SIG-M5 treated with dmso at 0.1 percent for 504 hours (cell line): ENCODE measurements at regions not wholly inside any gene's neighbourhood (a gene's known extent, or its start where the extent isn't known, plus 50 kb on each side); places are given as distances from the start of the nearest gene placed in this dataset.
"Not testable (repeated sequence)": the region's sequence is repeated elsewhere in the genome, so short reads cannot be mapped to it uniquely, and the experiment has no call there.

Experiments
- DNase-seq: peaks from one replicate; lab custom pipeline; 2025; ENCODE audit not compliant: unreplicated experiment; lab: John Stamatoyannopoulos, UW

DNA sequence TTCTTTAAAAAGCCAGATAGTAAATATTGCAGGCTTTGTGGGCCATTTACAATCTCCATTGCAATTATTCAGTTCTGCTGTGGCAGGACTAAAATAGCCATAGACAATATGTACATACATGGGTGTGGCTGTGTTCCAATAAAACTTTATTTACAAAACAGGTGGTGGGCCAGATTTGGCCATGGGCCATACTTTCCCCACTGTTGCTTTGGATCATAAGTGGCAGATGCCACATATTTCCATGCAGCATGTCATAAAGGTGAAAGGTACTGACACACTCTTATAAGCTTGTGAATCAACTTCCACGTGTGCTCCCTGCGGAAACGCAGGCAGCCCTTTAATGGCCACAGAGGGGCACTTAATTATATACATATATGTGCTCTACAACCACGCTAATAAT is 244.4 kb upstream of the FOXN3 start:
- no peak for DNase-seq

DNA sequence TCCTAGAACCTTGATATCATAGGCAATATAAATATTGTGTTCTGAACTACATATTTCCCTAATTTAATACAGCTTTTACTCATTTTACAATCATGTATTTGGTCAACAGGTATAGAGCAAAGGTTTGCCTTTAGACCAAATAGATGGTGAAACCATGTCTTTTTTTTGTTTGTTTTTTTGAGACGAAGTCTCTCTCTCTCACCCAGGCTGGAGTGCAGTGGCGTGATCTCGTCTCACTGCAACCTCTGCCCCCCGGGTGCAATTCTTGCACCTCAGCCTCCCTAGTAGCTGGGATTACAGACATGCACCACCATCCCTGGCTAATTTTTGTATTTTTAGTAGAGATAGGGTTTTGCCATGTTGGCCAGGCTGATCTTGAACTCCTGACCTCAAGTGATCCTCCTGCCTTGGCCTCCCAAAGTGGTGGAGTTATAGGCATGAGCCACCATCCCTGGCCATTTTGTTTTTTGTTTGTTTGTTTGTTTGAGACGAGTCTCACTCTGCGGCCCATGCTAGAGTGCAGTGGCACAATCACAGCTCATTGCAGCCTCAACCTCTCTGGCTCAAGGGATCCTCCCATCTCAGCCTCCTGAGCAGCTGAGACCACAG is 243.7 kb upstream of the FOXN3 start:
- not testable (repeated sequence) for DNase-seq

DNA sequence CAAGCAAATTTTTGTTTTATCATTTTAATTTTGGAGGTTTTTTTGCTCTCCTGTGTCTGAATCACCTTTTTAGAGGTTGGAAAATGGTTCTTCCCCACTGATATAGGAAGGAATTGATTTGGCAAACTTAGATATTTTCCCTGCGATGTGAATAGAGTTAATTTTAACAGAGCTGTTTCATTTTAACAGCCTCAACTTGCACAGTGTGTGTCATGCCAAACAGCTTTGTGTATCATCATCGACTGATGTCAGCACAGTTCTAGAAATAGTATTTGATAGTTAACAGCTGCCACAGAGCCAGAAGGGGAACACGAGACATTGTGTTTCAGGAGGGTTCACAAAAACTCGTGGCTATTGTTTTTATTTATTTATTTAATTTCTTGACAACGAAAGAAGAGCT is 243.1 kb upstream of the FOXN3 start:
- DNase-seq = no peak

DNA sequence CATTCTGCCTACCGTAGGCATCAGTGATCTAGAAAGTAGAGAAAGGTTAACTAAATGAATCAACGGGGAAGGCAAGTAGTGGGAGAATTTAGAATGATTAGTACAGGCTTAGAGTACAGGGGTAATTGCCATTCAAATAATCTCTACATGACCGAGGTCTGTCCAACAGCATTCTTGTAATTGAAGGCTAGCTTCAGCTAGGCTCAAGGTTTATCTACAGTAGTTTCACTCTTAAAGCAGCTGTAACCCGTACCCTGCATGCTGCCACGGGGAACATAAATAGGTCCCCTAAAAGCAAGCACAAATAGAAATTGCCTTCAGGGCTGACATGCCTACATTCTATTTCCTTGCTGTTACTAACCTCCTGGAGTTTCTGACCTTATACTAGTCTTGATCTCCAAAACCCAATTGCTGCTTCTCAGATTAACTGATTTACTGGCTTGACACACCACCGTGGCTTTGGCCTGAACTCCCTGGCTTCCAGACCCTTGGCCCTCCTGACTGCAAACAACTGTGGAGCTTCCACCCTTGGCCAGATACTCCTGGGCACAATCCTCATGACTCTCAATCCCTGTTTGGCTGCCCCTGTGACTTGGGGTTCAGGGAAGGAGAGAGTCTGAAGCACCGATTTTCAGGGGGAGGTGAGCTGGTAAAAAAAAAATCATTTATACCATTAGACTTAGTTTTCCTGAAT is 242.1 kb upstream of the FOXN3 start:
- DNase-seq = no peak

DNA sequence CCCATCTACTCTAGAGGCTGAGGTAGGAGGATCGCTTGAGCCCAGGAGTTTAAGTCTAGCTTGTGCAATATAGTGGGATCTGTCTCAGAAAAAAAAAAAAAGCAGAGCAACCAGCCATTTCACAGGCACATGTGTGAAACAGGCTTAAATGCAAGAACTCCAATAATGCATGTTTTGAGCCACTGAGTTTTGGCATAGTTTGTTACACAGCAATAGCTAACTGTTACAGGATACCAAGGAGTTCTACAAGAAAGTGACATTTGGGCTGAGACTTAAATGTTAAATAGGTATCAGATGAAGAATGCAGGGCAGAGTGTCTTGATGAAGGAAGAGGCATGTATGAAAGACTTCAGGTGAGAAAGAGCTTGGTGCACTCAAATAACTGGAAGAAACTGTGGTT is 240.0 kb upstream of the FOXN3 start:
- no peak for DNase-seq

DNA sequence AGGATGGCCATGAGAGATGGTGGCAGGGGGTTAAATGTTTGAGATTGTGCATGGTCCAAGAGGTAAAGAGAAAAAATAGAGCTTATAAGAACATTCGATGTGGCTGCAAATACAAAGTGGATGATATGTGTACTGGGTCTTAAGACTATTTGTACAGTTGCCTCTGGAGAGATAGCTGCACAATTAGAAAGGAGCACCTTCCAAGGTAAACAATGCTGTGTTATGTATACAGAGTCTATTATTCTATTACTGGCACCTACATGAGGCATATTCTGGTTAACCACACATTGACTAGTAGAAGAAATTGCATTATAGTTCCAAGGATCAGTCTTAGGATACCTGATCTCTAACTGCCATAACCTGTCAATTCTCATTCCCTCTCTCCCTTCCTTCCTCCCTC is 238.0 kb upstream of the FOXN3 start:
- DNase-seq = no peak

DNA sequence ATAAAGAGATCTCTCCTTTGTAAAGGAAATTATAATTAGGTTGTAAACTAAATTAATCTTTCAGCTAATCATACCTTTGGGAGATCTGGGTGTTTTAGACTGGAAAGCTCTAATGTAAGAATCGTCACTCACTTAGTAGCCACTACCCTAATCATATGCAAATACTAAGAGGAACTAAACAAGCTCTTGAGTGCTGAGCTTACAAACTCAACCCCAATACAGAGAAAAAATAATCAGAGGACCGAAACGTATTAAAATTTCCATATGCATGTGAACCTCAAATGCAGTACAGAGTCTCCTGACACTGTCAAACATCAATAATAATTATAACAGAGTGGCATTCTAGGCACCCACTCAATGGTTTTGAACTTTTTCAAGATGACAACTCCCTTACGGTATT is 235.3 kb upstream of the FOXN3 start:
- DNase-seq = no peak

DNA sequence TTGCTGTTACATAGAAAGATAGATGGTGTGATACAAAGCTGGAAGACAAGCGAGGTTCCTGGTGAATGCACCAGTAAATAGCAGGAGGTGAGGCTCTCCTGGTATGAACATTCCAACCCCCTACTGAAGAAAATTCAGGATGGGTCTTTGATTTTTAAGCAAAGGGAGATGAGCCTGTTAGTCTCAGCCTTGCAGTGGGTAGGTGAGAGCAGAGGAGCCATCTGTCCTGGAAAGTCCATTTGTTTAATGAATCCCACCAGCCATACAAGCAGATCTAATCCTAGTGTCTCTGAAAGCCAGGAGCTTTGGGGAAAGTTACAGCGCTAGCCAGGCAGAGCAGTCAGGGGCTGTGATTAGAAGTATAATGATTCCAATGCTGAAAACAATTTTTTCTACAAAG is 234.8 kb upstream of the FOXN3 start:
- DNase-seq = no peak

DNA sequence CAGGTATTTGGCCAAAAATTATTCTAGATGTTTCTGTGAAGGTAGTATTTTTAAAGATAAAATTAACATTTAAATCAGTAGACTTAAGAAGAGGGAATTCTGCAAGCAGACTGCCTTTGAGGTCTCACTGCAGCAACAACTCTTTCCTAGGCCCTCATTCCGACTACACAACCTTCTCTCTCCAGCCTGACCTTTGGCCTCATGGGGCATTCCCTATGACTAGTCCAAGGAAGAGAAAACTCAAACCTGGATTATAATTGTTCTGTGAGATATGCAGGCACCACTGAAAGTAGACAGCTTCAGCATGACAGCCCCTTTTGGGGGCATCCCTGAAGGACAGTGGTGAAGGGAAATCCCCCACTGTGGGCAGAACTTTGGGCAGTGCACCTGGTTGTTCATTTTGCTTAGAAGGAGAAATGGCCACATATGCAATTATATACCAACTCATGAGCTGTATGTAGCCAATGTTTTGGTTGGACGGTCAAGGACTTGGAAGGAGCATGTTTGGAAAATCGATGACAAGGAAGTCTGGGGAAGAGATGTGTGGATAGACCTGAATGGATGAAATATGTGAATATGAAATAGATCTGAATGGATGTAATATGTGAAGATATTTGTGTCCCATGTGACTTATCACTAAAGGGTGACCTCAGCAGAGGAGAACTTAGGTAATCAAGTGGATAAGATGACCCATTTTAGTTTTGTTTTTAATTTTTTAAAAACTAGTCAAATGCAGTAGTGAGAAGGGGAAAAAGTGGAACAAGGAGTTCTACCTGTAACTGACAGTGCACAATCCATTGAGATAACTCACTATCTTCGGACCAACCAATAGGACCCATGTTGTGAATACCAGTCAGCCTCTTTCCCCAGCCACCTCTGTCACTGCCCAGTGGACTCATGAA is 233.3 kb upstream of the FOXN3 start:
- DNase-seq = no peak

DNA sequence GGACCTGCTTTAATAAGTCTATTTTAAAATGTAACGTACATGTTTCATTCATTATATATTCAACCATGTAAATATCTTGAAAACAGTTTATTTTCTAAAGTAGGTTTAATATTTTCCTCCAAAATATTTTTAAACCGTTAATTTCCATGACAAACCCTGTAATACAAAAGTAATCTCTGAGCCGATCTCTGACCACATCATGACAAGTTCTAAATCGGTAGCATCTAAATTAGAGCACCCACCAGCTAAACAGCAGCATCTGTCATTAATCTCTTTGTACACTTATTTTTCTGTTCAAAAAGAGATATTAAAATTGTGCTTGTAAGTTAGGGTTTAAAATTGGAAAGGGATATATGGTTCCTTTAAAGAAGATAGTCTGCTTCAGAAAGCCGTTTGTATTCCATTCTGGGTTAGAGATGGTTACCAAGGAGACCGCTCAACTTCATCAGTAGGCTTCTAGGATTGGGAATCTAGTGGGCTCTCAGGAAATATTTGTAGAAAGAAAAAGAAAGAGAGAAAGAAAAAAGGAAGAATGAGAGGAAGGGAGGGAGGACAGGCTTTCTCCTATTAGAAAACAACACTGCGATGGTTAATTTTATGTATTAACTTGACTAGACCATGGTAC is 232.5 kb upstream of the FOXN3 start:
- DNase-seq = no peak

DNA sequence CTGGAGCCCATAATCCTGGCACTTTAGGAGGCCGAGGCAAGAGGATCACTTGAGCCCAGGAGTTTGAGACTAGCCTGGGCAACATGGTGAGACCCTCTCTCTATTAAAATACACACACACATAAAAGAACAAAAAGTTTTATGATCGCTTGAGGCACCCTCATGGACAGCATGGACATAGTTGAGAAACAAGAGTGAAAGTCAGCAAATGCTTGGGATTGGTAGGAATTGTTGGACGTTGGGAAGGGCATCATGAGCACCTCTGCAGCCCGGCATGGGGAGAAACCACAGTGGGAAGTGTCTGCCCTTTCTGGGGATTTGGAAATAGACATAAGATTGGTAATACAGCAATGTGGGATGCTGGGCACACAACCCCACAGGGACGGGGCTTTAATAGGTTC is 231.9 kb upstream of the FOXN3 start:
- no peak for DNase-seq

DNA sequence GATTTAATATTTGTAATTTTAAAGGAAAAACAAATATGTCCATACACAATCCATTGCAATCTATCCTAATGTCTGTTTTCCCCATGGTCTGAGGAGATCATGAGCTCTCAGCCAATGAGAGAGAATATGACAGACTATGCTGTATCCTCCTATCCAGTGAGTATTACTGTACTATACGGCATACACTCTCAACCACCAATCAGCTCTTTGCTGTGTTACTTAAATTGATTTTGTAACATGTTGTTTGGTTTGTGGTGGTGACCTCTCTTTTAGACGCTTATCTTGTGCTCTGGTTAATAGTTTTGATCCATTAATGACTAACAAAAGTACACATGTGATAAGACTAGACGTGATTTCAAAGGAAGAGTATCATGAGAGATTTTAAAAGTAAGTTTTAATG is 231.5 kb upstream of the FOXN3 start:
- DNase-seq = no peak

DNA sequence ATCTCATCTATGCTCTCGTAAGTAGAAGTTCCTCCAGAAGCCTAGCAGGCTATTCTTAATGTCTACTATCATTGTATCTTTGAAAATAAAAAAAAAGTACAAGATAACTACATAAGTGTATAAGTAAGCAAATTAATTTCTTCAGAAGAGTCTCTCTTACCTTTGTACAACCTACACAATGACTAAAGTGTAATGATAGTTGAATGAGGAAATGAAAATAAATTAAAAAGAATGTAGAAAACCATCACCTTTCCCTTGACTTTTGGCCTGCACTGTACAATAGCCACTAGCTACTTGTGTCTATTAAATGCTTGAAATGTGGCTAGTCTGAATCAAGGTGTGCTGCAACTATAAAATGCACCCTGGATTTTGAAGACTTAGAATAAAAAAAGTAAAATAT is 229.9 kb upstream of the FOXN3 start:
- no peak for DNase-seq

DNA sequence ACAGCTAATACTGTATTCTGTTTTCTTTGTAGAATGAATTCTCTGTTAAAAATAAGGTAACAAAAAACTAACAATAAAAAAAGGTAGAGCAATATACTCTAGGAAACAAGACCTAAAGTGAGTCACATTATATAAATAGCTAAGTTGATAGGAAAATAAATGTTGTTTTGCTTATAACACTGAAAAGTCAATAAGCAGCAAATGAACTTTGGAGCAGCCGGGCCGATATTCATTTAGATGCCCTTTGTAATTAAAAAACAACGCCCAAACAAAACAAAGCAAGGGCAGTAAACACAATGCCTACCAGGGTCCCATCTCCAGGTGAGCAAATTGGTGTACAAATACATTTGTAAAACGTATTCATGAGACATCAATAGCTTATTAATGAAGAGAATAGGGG is 227.6 kb upstream of the FOXN3 start:
- no peak for DNase-seq

DNA sequence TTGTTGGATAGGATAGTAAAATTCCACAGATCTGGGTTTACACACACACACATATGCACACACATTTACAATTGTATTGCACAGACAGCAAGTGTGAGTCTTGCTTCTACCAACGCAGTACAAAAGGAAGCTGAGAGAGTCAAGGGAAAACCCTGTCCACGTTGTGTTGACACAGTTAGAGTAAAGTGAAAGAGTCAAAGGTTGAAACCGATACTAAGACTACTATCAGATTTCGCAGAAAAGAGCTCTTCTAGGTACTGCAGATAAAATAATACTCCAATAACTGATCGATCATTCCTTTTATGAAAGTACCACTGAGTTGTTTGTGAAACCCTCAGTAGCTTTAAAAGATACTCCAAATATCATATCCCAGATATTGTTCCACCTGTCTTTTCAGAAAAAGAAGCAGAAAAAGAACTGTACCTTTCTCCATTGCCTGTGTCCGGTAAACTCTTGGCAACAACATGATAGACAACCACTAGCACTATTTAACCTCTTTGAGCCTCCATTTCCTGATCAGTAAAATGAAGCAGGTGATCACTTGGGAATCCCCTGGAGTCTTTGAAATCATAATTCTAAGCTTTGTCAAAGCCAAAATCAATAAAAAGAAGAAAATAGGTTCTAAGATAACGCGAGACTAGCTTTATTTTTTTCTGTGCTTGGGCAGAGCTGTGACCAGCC is 224.6 kb upstream of the FOXN3 start:
- no peak for DNase-seq

DNA sequence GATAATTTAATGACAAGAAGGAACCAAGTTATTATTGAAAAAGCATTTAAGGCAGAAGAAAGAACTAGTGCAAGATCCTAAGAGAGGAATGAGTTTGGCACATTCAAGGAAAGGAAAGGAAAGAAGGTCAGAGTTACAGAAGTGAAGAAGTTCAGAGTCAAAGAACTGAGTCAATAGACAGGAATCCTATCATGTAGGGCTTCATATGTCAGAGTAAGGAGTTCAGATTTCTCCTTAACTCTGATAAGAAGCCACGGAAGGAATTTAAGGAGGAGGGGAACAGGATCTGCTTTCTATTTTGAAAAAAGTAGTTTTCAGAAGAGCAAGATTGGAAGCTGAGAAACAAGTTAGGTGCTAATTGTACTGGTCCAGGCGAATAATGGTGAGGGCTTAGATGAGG is 223.1 kb upstream of the FOXN3 start:
- no peak for DNase-seq

DNA sequence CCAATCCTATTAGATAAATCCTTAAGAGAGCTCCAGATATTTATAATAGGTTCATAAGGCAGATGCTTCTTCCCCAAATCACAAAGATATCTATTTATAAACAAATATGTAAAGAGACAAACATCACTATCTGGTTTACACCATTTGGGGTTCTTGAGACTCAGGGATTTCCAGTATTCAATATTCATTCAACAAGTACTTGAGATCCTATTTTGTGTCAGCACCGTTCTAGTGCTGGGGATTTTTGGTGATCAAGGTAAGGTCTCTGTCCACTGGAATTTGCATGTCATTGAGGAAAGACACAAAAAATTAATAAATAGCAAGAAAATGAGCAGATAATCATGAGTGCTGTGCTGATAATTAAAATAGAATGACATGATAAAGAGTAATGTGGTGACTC is 222.7 kb upstream of the FOXN3 start:
- no peak for DNase-seq

DNA sequence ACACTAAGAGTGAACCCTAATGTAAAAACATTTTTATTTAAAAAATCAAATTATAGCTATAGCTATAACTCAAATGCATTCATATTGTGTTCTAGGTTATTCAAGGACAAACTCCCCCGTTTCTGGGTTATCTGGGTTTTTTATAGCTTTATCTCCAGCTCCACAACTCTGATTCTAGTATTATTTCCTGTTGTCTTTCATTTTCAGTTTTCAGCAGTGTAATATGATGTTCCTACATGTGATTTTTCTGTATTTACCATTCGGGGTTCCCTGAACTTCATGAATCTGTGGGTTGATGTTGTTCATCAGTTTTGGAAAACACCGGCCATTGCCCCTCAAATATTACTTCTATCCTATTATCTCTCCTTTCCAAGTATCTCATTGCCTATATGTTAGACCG is 221.9 kb upstream of the FOXN3 start:
- DNase-seq = no peak

DNA sequence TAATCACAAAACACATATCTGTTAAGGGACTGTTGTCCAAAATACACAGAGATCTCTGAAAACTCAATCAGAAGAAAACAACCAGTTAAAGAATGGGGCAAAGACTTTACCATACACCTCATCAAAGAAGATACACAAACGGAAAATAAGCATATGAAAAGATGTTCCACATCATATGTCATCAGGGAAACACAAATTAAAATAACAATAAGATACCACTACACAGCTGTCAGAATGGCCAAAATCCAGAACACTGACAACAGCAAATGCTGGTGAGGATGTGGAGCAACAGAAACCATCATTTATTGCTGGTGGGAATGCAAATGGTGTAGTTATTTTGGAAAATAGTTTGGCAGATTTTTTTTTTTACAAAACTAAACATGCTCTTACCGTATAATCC is 220.5 kb upstream of the FOXN3 start:
- DNase-seq = no peak

DNA sequence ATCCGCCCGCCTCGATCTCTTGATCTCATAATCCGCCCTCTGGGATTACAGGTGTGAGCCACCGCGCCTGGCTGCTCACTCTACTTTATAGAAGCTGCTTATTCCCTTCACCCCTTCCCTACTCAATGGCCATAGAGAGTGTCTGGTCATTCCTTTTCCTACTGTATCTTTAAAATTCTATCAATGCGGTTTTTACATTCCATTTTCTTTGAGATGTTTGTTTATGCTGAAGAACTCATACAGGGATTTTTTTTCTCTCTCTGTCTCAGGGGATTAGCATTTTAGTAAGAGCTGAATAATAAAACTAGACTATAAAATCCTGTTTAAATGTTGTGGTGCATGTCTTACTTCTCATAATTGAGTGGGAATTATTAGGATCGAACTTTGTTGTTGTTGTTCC is 218.6 kb upstream of the FOXN3 start:
- DNase-seq = no peak

DNA sequence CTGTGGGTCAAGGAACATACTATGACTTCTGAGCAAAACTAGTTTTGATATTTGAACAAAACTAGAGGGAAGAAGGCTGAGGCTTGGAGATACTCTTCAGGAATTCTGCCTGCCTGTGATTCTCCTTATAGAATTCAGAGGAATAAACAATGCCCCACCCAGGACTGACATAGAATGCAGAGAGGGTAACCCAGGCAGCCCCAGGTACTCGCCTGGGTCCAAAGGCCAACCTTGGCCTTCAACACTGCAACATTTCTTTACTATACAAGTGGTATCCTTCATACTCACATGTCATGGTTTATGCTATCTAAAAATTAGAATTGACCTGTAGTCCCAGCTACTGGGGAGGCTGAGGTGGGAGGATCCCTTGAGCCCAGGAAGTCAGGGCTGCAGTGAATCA is 217.0 kb upstream of the FOXN3 start:
- DNase-seq = no peak
